ENCODE measurements at regions not wholly inside any gene's neighbourhood (a gene's known extent, or its start where the extent isn't known, plus 50 kb on each side); places are given as distances from the start of the nearest gene placed in this dataset.

DNA sequence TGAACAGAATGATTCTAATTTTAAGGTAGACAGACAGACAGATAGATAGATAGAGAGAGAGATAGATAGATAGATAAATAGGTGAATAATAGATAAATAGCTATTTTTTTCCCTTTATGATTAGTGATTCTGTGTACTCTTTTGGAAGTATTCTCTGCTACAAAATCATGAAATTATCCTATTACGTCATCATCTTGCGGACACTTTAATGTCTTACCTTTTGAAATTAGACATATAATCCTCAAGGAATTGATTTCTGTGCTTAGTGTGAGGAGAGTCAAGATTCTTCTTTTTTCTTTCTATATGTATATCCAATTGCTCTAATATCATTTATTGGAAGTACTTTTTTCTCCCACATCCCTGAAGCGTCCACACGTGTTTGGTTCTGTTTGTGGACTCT, 215.2 kb downstream of the SCG2 start:
- Histone ChIP-seq H3K9ac (ENCODE audit: control insufficient read depth, extremely low read depth, insufficient read depth, low read length) (no peak overlapping the region), H3K36me3 (ENCODE audit: control insufficient read depth in 2 of 2, extremely low read depth in 1 of 2, insufficient read depth in 2 of 2, low read length in 2 of 2) (no peaks in the 10 kb centered on the region), H3K4me3 (ENCODE audit: control insufficient read depth in 2 of 3, extremely low read depth in 1 of 3, insufficient read depth in 2 of 3, low read depth in 1 of 3, low read length in 3 of 3) (no peak overlapping the region), H3K27ac (ENCODE audit: control insufficient read depth, insufficient read depth, low read length) (no peak overlapping the region), H3K4me2 (ENCODE audit: control insufficient read depth, extremely low read depth, insufficient read depth, low read depth, low read length) (no peak overlapping the region), H3K9me1 (ENCODE audit: control insufficient read depth, extremely low read depth, insufficient read depth, low read length) (no peaks in the 10 kb centered on the region), H3K4me1 (ENCODE audit: control insufficient read depth, extremely low read depth, insufficient read depth, low read length) (no peaks in the 10 kb centered on the region), H3K9me3 (ENCODE audit: control insufficient read depth, low read depth, low read length) (no peaks in the 10 kb centered on the region), H4K20me1 (ENCODE audit: control insufficient read depth, extremely low read depth, insufficient read depth, low read length) (no peaks in the 10 kb centered on the region), H2AFZ (ENCODE audit: control insufficient read depth, low read length) (no peak overlapping the region), H3K27me3 (ENCODE audit: control insufficient read depth, extremely low read depth, insufficient read depth, low read length) (no peaks in the 10 kb centered on the region), H3K79me2 (ENCODE audit: control insufficient read depth, insufficient read depth, low read length) (no peaks in the 10 kb centered on the region)
- DNase-seq (ENCODE audit: low read depth, low spot score): no peak
- no peak for FAIRE-seq
- TF ChIP-seq, protein P1, sequence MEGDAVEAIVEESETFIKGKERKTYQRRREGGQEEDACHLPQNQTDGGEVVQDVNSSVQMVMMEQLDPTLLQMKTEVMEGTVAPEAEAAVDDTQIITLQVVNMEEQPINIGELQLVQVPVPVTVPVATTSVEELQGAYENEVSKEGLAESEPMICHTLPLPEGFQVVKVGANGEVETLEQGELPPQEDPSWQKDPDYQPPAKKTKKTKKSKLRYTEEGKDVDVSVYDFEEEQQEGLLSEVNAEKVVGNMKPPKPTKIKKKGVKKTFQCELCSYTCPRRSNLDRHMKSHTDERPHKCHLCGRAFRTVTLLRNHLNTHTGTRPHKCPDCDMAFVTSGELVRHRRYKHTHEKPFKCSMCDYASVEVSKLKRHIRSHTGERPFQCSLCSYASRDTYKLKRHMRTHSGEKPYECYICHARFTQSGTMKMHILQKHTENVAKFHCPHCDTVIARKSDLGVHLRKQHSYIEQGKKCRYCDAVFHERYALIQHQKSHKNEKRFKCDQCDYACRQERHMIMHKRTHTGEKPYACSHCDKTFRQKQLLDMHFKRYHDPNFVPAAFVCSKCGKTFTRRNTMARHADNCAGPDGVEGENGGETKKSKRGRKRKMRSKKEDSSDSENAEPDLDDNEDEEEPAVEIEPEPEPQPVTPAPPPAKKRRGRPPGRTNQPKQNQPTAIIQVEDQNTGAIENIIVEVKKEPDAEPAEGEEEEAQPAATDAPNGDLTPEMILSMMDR (optimal IDR thresholded peaks at IDR 0.05 in 1 of 3, IDR thresholded peaks at IDR 0.05 in 1 of 3, conservative IDR thresholded peaks at IDR 0.05 in 1 of 3; ENCODE audit: extremely low read depth in 1 of 3, insufficient read depth in 2 of 3, low read length in 3 of 3): no peak
- no peak for TF ChIP-seq EZH2 (IDR thresholded peaks at IDR 0.05; ENCODE audit: low read length)
- dilution Hi-C loops (cut with MboI; ENCODE audit: extremely low pct_ligation_motif_present, low sequenced_read_pairs): no loop called here

- H3K9me3 ChIP-seq (ENCODE audit: control insufficient read depth, low read depth, low read length): no peaks in the 10 kb centered on the region
- H3K79me2 ChIP-seq (ENCODE audit: control insufficient read depth, insufficient read depth, low read length): no peaks in the 10 kb centered on the region
- H3K27me3 ChIP-seq (ENCODE audit: control insufficient read depth, extremely low read depth, insufficient read depth, low read length): no peaks in the 10 kb centered on the region
- no peak for DNase-seq (ENCODE audit: low read depth, low spot score)
- H3K36me3 ChIP-seq (ENCODE audit: control insufficient read depth in 2 of 2, extremely low read depth in 1 of 2, insufficient read depth in 2 of 2, low read length in 2 of 2): no peaks in the 10 kb centered on the region
- no peaks in the 10 kb centered on the region for H4K20me1 ChIP-seq (ENCODE audit: control insufficient read depth, extremely low read depth, insufficient read depth, low read length)
- H2AFZ ChIP-seq (ENCODE audit: control insufficient read depth, low read length): no peak overlapping the region
- no peaks in the 10 kb centered on the region for H3K9me1 ChIP-seq (ENCODE audit: control insufficient read depth, extremely low read depth, insufficient read depth, low read length)
- TF ChIP-seq, protein P1 (optimal IDR thresholded peaks at IDR 0.05 in 1 of 3, IDR thresholded peaks at IDR 0.05 in 1 of 3, conservative IDR thresholded peaks at IDR 0.05 in 1 of 3; ENCODE audit: extremely low read depth in 1 of 3, insufficient read depth in 2 of 3, low read length in 3 of 3): no peak
- no peak for TF ChIP-seq EZH2 (IDR thresholded peaks at IDR 0.05; ENCODE audit: low read length)
- no peaks in the 10 kb centered on the region for H3K4me1 ChIP-seq (ENCODE audit: control insufficient read depth, extremely low read depth, insufficient read depth, low read length)
- H3K4me3 ChIP-seq (ENCODE audit: control insufficient read depth in 2 of 3, extremely low read depth in 1 of 3, insufficient read depth in 2 of 3, low read depth in 1 of 3, low read length in 3 of 3): no peak overlapping the region
- dilution Hi-C loops (cut with MboI; ENCODE audit: extremely low pct_ligation_motif_present, low sequenced_read_pairs): no loop called here
- no peak overlapping the region for H3K27ac ChIP-seq (ENCODE audit: control insufficient read depth, insufficient read depth, low read length)
- no peak for FAIRE-seq
- no peak overlapping the region for H3K9ac ChIP-seq (ENCODE audit: control insufficient read depth, extremely low read depth, insufficient read depth, low read length)
- no peak overlapping the region for H3K4me2 ChIP-seq (ENCODE audit: control insufficient read depth, extremely low read depth, insufficient read depth, low read depth, low read length)
Observed at GRCh38 chr2:223389624-223390023, 212.5 kb downstream of the SCG2 start.

All from keratinocyte (primary cell).